ENCODE measurements at regions not wholly inside any gene's neighbourhood (a gene's known extent, or its start where the extent isn't known, plus 50 kb on each side); places are given as distances from the start of the nearest gene placed in this dataset.

DNA sequence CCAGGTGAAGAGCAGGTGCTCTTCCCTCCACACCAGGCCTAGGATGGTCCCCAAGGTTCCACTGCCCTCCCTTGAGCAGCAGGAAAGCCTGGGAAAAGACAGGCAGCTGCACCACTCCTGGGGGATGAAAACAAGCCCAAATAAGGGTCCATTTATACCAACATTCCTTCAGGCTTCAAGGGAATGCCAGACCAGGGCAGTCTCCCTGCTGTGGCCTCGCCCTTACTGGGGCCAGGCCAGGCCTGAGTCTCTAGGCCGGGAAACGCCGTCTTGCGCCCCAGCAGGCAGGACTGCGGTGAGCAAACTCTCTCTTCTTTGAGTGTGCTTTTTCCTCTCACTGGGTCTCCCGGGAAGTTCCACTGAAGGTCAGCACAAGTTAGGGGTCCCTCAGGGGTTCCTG lies 443.5 kb downstream of the SOX6 start:
- intact Hi-C loops (cut with DNase I) = no loop called here
- DNase-seq = no peak

DNA sequence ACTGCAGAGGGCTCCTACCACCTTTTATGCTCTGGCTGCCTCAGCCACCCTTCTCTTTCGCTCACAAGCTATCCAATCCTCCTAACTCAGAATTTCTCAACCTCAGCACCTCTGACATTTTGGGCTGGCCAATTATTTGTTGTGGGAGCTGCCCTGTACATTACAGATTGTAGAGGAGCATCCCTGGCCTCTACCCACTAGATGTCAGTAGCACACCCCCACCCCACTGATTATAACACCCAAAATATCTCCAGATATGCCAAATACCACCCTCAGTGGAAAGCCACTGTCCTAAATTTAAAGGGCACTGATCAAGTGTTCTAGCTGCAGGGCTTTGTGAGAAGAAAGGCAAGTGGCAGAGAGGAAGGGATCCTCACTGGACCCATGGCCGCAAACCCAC lies 443.1 kb downstream of the SOX6 start:
- intact Hi-C loops (cut with DNase I) = no loop called here
- DNase-seq = peak in 1 of 42 donors; percentile 28

All from head of caudate nucleus (tissue), 42 donors.